Ovary (tissue), 7 donors: ENCODE measurements at regions not wholly inside any gene's neighbourhood (a gene's known extent, or its start where the extent isn't known, plus 50 kb on each side); places are given as distances from the start of the nearest gene placed in this dataset.

ENCODE experiments used
- DNase-seq, 5 donors: peaks; one replicate each; pipeline ENCODE4 v3.0.0-alpha.2; 2019 to 2020
- H3K27ac ChIP-seq, 2 donors: fragments of 200-600 bp; one replicate each; pipeline versions ENCODE4 v1.5.1 to v1.8.0; 2019 to 2022
- H3K27me3 ChIP-seq: fragments of 200-600 bp; one replicate; pipeline ENCODE4 v1.8.0; 2022
- H3K36me3 ChIP-seq: fragments of 200-600 bp; sonication (generic); one replicate; pipeline ENCODE4 v1.5.1; 2019
- H3K4me1 ChIP-seq: one replicate; pipeline ENCODE4 v1.8.1; 2013; ENCODE audit warnings: mild to moderate bottlenecking, moderate library complexity; ENCODE audit not compliant: insufficient read depth
- H3K4me3 ChIP-seq: fragments of 200-600 bp; sonication (generic); one replicate; pipeline ENCODE4 v1.5.1; 2017
- H3K9me3 ChIP-seq, 2 donors: fragments of 200-600 bp in 1 of 2; sonication (generic) in 1 of 2; one replicate each; pipeline versions ENCODE4 v1.5.1 to v1.8.1; 2013 to 2019; ENCODE audit warnings: mild to moderate bottlenecking in 1 of 2, moderate library complexity in 1 of 2
- EP300 ChIP-seq: sonication (generic); formaldehyde crosslinking; IDR thresholded peaks from one replicate; pipeline ENCODE4 v1.6.1; 2017; ENCODE audit warnings: antibody characterized with exemption
- POLR2A ChIP-seq: fragments of 450-650 bp; IDR thresholded peaks from one replicate; pipeline ENCODE4 v1.6.1; 2017; ENCODE audit warnings: antibody characterized with exemption, mild to moderate bottlenecking, moderate library complexity
- WGBS, 3 donors: extraction: QIAGEN DNeasy Blood & Tissue Kit in 1 of 3; methylation state at CpG; one replicate each; pipeline versions ENCODE4 v1.1.5 to v1.1.7; 2013 to 2017; 5-methylcytosine and 5-hydroxymethylcytosine counted together
- intact Hi-C, 4 donors: fragments of 100-400 bp; cut with DNase I; formaldehyde crosslinking; loops; one replicate each; pipeline versions ENCODE4 v1.11.0 to v1.15.1; 2022 to 2023
- TF ChIP-seq, protein P1 (sequence below), 3 donors: fragments of 450-650 bp in 2 of 3; fragments of 200-600 bp in 1 of 3; IDR thresholded peaks; one replicate each; pipeline versions ENCODE4 v1.5.1 to v1.8.0; 2016 to 2022; ENCODE audit warnings: antibody characterized with exemption in 3 of 3, mild to moderate bottlenecking in 1 of 3
- donor health status: DM: no; HTN: no; CAD: no; lungs with moderate emphysema.
- donor health status: DM: no; HTN: no; CAD: no.
- donor health status: Bipolar disorder and iron deficiency.
- donor health status: DM: no; HTN: no; CAD: no.
- donor health status: DM: yes; HTN: yes; CAD: no.

GRCh38 chr11:29934115-29934638, 82.7 kb downstream of the KCNA4 start:
- Histone ChIP-seq H3K4me1 (no peaks in the 10 kb centered on the region), H3K9me3 (no peaks in the 10 kb centered on the region), H3K4me3 (no peak overlapping the region), H3K27me3 (no peaks in the 10 kb centered on the region), H3K27ac (no peak overlapping the region), H3K36me3 (no peaks in the 10 kb centered on the region)
- TF ChIP-seq POLR2A (no peak), EP300 (no peak)
- TF ChIP-seq, protein P1, sequence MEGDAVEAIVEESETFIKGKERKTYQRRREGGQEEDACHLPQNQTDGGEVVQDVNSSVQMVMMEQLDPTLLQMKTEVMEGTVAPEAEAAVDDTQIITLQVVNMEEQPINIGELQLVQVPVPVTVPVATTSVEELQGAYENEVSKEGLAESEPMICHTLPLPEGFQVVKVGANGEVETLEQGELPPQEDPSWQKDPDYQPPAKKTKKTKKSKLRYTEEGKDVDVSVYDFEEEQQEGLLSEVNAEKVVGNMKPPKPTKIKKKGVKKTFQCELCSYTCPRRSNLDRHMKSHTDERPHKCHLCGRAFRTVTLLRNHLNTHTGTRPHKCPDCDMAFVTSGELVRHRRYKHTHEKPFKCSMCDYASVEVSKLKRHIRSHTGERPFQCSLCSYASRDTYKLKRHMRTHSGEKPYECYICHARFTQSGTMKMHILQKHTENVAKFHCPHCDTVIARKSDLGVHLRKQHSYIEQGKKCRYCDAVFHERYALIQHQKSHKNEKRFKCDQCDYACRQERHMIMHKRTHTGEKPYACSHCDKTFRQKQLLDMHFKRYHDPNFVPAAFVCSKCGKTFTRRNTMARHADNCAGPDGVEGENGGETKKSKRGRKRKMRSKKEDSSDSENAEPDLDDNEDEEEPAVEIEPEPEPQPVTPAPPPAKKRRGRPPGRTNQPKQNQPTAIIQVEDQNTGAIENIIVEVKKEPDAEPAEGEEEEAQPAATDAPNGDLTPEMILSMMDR (IDR thresholded peaks at IDR 0.05), result no peak
- no peak for DNase-seq
- 87 to 91% (median 89%) methylated on average over 19 of the region's 19 CpGs for WGBS, 3 donors
- intact Hi-C loops, result no loop called here

- no peaks in the 10 kb centered on the region for H3K9me3 ChIP-seq
- DNase-seq, result no peak
- WGBS, 3 donors, result 88 to 91% (median 90%) methylated on average over 8 of the region's 8 CpGs
- intact Hi-C loops, result no loop called here
- no peaks in the 10 kb centered on the region for H3K27me3 ChIP-seq
- TF ChIP-seq EP300 (no peak), POLR2A (no peak)
- TF ChIP-seq, protein P1 (IDR thresholded peaks at IDR 0.05), result no peak
- H3K27ac ChIP-seq, result no peak overlapping the region
- H3K36me3 ChIP-seq, result no peaks in the 10 kb centered on the region
- no peaks in the 10 kb centered on the region for H3K4me1 ChIP-seq
- H3K4me3 ChIP-seq, result no peak overlapping the region
These were observed 100.8 kb downstream of the KCNA4 start for GRCh38 chr11:29916040-29916439.

DNA sequence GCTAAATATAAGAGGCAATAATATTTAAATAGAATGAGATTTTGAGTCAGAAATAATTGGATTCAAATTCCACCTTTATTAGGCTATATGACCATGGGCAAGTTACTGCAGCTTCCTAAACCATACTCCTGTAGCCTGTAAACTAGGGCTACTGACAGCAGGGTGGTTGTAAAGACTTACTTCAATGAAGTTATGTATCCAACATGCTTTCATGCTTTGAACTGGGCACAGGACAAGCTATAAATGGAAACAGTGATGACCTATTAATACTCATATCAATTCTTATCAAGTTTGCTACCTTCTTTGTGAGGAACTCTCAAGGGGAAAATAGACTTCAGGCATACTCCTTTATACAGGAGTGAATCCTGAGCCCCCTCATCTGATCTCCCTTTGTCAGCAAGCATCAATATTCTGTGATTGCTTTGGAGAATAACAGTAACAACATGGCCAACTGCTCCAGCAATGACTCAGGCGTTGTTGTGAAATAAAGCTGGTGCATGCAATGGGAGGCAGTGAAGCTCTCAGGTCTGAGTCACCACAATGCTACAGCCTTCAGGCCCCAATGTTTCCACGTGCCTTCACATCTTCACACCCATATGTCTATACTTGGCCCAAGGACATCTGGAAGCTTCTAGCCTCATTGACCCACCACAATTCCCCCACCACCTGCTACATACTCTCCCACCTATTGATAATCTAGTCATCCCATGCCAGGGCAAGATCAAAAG, 102.5 kb downstream of the KCNA4 start:
- TF ChIP-seq, protein P1 (IDR thresholded peaks at IDR 0.05), result no peak
- no peak for TF ChIP-seq EP300
- no peak for TF ChIP-seq POLR2A
- no peaks in the 10 kb centered on the region for H3K36me3 ChIP-seq
- H3K27ac ChIP-seq, result no peak overlapping the region
- H3K4me1 ChIP-seq, result no peaks in the 10 kb centered on the region
- no peaks in the 10 kb centered on the region for H3K27me3 ChIP-seq
- DNase-seq, result no peak
- H3K9me3 ChIP-seq, result no peaks in the 10 kb centered on the region
- intact Hi-C loops, result no loop called here
- no peak overlapping the region for H3K4me3 ChIP-seq
- 58 to 82% (median 67%) methylated on average over 2 of the region's 2 CpGs for WGBS, 3 donors

GRCh38 chr11:29913352-29913751, 103.5 kb downstream of the KCNA4 start:
- H3K4me3 ChIP-seq, result no peak overlapping the region
- no peaks in the 10 kb centered on the region for H3K9me3 ChIP-seq
- H3K27me3 ChIP-seq, result no peaks in the 10 kb centered on the region
- no peak for TF ChIP-seq POLR2A
- TF ChIP-seq, protein P1 (IDR thresholded peaks at IDR 0.05), result no peak
- TF ChIP-seq EP300, result no peak
- no peaks in the 10 kb centered on the region for H3K36me3 ChIP-seq
- WGBS, 3 donors, result 82 to 88% (median 87%) methylated on average over 4 of the region's 4 CpGs
- H3K4me1 ChIP-seq, result no peaks in the 10 kb centered on the region
- no peak for DNase-seq
- H3K27ac ChIP-seq, result no peak overlapping the region
- intact Hi-C loops, result no loop called here
